ENCODE measurements at regions not wholly inside any gene's neighbourhood (a gene's known extent, or its start where the extent isn't known, plus 50 kb on each side); places are given as distances from the start of the nearest gene placed in this dataset.

DNA sequence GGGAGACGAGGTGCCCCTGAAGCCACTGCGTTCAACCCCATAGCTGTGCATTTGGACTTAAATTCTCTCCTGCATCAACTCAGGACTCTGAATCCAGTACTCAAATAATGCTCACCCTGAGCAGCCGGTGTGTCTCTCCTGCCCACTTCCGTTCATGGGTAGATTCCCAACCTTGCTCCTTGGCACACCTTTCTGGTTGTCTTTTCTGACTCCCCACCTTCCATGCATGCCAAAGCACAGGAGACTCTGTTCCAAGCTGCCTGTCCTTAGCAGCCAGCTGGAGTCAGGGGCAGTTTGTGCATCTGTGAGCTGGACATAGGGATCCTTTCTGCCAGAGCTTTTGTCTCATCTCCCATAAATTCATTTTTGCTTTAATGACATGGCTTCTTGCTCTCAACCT, 1242.5 kb downstream of the TBC1D22A start:
- TF ChIP-seq, protein P1, sequence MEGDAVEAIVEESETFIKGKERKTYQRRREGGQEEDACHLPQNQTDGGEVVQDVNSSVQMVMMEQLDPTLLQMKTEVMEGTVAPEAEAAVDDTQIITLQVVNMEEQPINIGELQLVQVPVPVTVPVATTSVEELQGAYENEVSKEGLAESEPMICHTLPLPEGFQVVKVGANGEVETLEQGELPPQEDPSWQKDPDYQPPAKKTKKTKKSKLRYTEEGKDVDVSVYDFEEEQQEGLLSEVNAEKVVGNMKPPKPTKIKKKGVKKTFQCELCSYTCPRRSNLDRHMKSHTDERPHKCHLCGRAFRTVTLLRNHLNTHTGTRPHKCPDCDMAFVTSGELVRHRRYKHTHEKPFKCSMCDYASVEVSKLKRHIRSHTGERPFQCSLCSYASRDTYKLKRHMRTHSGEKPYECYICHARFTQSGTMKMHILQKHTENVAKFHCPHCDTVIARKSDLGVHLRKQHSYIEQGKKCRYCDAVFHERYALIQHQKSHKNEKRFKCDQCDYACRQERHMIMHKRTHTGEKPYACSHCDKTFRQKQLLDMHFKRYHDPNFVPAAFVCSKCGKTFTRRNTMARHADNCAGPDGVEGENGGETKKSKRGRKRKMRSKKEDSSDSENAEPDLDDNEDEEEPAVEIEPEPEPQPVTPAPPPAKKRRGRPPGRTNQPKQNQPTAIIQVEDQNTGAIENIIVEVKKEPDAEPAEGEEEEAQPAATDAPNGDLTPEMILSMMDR (IDR thresholded peaks at IDR 0.05) = no peak
- no peak for TF ChIP-seq POLR2A (IDR thresholded peaks at IDR 0.05)

Measured in esophagus squamous epithelium (tissue), 4 donors.